ENCODE measurements at regions not wholly inside any gene's neighbourhood (a gene's known extent, or its start where the extent isn't known, plus 50 kb on each side); places are given as distances from the start of the nearest gene placed in this dataset.
"Not testable (repeated sequence)": the region's sequence is repeated elsewhere in the genome, so short reads cannot be mapped to it uniquely, and the experiment has no call there.

GRCh38 chr3:87792534-87793336 is 266.1 kb downstream of the CGGBP1 start, which contains the start of gene HTR1F:
Gene HTR1F (plus strand): TSS chr3:87792706.
- no peak for DNase-seq

- DNase-seq, result no peak
Measured at GRCh38 chr3:87792198-87792533, 266.6 kb downstream of the CGGBP1 start.

- no peak for DNase-seq
Measured at GRCh38 chr3:87791248-87792027, 267.4 kb downstream of the CGGBP1 start.

GRCh38 chr3:87789049-87789448 is 269.8 kb downstream of the CGGBP1 start:
- not testable (repeated sequence) for DNase-seq

GRCh38 chr3:87788516-87788915 is 270.3 kb downstream of the CGGBP1 start:
- DNase-seq, result no peak

- no peak for DNase-seq
Measured at GRCh38 chr3:87780811-87781210, 278.0 kb downstream of the CGGBP1 start.

- DNase-seq, result no peak
Measured at GRCh38 chr3:87778876-87779275, 279.9 kb downstream of the CGGBP1 start.

- peak; percentile 40 for DNase-seq
Measured at GRCh38 chr3:87771337-87772192, 287.2 kb downstream of the CGGBP1 start.

GRCh38 chr3:87766721-87767120 is 292.1 kb downstream of the CGGBP1 start:
- DNase-seq, result no peak

- no peak for DNase-seq
Measured at GRCh38 chr3:87765256-87765655, 293.5 kb downstream of the CGGBP1 start.

GRCh38 chr3:87761795-87762194 is 297.0 kb downstream of the CGGBP1 start:
- DNase-seq, result no peak

GRCh38 chr3:87761341-87761740 is 297.5 kb downstream of the CGGBP1 start:
- DNase-seq, result no peak

GRCh38 chr3:87756616-87757015 is 302.2 kb downstream of the CGGBP1 start:
- DNase-seq, result no peak

- DNase-seq, result no peak
Measured at GRCh38 chr3:87755852-87756251, 303.0 kb downstream of the CGGBP1 start.

GRCh38 chr3:87742250-87742649 is 316.6 kb downstream of the CGGBP1 start:
- DNase-seq, result no peak

GRCh38 chr3:87740894-87741293 is 317.9 kb downstream of the CGGBP1 start:
- DNase-seq, result not testable (repeated sequence)

- DNase-seq, result not testable (repeated sequence)
Measured at GRCh38 chr3:87737817-87738216, 321.0 kb downstream of the CGGBP1 start.

GRCh38 chr3:87733671-87734367 is 325.0 kb downstream of the CGGBP1 start:
- DNase-seq, result no peak

GRCh38 chr3:87732294-87732693 is 326.5 kb downstream of the CGGBP1 start:
- no peak for DNase-seq

GRCh38 chr3:87727783-87728182 is 331.0 kb downstream of the CGGBP1 start:
- DNase-seq, result no peak

GRCh38 chr3:87719060-87719459 is 339.7 kb downstream of the CGGBP1 start:
- DNase-seq, result no peak

- no peak for DNase-seq
Measured at GRCh38 chr3:87710511-87710910, 348.3 kb downstream of the CGGBP1 start.

- DNase-seq, result no peak
Measured at GRCh38 chr3:87710028-87710427, 348.8 kb downstream of the CGGBP1 start.

All from RPMI8226 (cell line).